ENCODE measurements at regions not wholly inside any gene's neighbourhood (a gene's known extent, or its start where the extent isn't known, plus 50 kb on each side); places are given as distances from the start of the nearest gene placed in this dataset.
A peak's percentile ranks its signal among the peaks of the same experiment; 100 is the strongest.
"Not testable (repeated sequence)": the region's sequence is repeated elsewhere in the genome, so short reads cannot be mapped to it uniquely, and the experiment has no call there.

GRCh38 chrX:76509775-76510174, 82.3 kb downstream of the MAGEE1 start:
- no peak for DNase-seq

GRCh38 chrX:76517544-76517943, 90.0 kb downstream of the MAGEE1 start:
- no peak for DNase-seq

GRCh38 chrX:76520273-76521054, 93.0 kb downstream of the MAGEE1 start:
- DNase-seq = no peak

- not testable (repeated sequence) for DNase-seq
These were observed 108.2 kb downstream of the MAGEE1 start for GRCh38 chrX:76535675-76536074.

GRCh38 chrX:76538860-76539259, 111.3 kb downstream of the MAGEE1 start:
- no peak for DNase-seq

- DNase-seq = not testable (repeated sequence)
These were observed 115.9 kb downstream of the MAGEE1 start for GRCh38 chrX:76543381-76543780.

- no peak for DNase-seq
These were observed 122.5 kb downstream of the MAGEE1 start for GRCh38 chrX:76550016-76550415.

- no peak for DNase-seq
These were observed 127.8 kb downstream of the MAGEE1 start for GRCh38 chrX:76555269-76555668.

- DNase-seq = peak; percentile 0
These were observed 128.3 kb downstream of the MAGEE1 start for GRCh38 chrX:76555816-76556215.

- DNase-seq = not testable (repeated sequence)
These were observed 137.3 kb downstream of the MAGEE1 start for GRCh38 chrX:76564842-76565241.

GRCh38 chrX:76605390-76605789, 177.9 kb downstream of the MAGEE1 start:
- no peak for DNase-seq

GRCh38 chrX:76617020-76617419, 189.5 kb downstream of the MAGEE1 start:
- DNase-seq = no peak

- no peak for DNase-seq
These were observed 216.1 kb downstream of the MAGEE1 start for GRCh38 chrX:76643590-76643989.

GRCh38 chrX:76651369-76651768, 223.9 kb downstream of the MAGEE1 start:
- DNase-seq = not testable (repeated sequence)

- DNase-seq = no peak
These were observed 230.0 kb downstream of the MAGEE1 start for GRCh38 chrX:76657499-76657898.

All from renal pelvis (tissue), 1 donor.